Fibroblast of gingiva (primary cell): ENCODE measurements at regions not wholly inside any gene's neighbourhood (a gene's known extent, or its start where the extent isn't known, plus 50 kb on each side); places are given as distances from the start of the nearest gene placed in this dataset.
"Not testable (repeated sequence)": the region's sequence is repeated elsewhere in the genome, so short reads cannot be mapped to it uniquely, and the experiment has no call there.

Experiments
- DNase-seq: peaks from one replicate; pipeline ENCODE4 v3.0.0-alpha.2; 2011; ENCODE audit warnings: low read depth

GRCh38 chr16:73403291-73403690 lies 355.4 kb upstream of the ZFHX3 start:
- no peak for DNase-seq

GRCh38 chr16:73400951-73401350 lies 353.0 kb upstream of the ZFHX3 start:
- no peak for DNase-seq

GRCh38 chr16:73399997-73400396 lies 352.1 kb upstream of the ZFHX3 start:
- DNase-seq: no peak

DNA sequence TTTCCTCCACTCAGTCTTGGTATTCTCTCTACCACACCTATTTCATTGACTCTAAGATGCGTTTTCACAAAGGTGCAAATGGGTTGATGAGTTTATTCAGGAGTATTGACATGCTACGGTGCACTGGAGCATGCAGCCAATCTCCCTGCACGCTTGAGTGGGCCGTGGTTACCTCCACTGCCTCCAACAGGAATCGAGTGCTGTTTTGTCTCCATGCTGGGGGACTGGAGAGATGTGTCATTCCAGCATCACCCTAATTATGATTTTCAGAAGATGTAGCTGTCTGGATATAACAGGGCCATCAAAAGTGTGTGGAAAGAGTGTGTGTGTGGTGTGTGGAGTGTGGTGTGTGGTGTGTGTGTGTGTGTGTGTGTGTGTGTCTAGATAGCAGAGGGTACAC lies 351.6 kb upstream of the ZFHX3 start:
- no peak for DNase-seq

DNA sequence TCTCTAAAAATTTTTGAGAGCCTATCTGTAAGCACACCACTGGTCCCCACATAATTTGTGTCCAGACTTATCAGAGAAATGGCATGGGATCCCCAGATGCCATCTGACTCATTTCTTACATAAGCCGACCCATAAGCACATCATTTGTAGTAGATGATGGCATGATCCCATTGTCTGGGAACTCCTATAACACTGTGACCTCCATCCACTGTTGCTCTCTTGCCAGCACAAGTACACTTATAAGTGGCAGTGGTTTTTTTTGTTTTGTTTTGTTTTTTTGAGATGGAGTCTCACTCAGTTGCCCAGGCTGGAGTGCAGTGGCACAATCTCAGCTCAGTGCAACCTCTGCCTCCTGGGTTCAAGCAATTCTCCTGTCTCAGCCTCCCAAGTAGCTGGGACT lies 350.7 kb upstream of the ZFHX3 start:
- not testable (repeated sequence) for DNase-seq

GRCh38 chr16:73396556-73396955 lies 348.6 kb upstream of the ZFHX3 start:
- no peak for DNase-seq

- no peak for DNase-seq
Measured at GRCh38 chr16:73390936-73391335, 343.0 kb upstream of the ZFHX3 start.

GRCh38 chr16:73390491-73390890 lies 342.6 kb upstream of the ZFHX3 start:
- no peak for DNase-seq

DNA sequence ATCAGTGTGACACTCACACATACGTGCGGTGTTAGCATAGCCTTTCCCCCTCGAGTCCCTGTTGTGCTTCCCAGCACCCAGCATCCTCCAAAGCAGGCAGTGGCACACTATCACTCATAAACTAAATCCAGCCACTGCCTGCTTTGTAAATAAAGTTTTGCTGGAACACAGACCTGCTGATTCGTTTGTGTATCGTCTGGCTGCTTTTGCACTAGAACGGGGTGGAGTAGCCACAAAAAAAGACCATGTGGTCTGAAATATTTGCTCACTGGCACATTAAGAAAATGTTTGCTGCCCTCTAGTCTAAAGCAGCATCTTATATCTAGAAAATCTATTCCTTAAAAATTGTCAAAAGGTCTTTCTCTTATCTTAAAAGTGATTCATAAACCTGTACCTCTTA lies 341.2 kb upstream of the ZFHX3 start:
- DNase-seq: no peak

DNA sequence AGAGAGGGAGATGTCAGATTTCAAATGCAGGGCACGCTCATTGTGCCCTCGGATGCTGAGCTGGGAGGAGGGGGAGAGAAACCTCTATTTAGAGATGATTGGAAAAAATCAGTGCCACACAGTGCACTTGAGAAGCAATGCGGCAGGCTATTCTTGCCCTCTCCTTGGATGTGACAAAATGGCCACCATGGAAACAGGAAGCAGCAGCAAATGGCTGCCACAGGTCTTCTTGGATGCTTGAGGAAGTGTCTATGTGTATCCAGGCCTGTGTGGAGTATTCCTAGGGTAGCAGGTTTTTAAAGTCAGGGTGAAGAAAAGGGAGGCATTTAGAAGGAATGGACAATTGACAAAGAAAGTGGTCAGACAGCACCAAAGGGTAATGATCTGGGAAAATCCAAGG lies 340.1 kb upstream of the ZFHX3 start:
- DNase-seq: no peak

DNA sequence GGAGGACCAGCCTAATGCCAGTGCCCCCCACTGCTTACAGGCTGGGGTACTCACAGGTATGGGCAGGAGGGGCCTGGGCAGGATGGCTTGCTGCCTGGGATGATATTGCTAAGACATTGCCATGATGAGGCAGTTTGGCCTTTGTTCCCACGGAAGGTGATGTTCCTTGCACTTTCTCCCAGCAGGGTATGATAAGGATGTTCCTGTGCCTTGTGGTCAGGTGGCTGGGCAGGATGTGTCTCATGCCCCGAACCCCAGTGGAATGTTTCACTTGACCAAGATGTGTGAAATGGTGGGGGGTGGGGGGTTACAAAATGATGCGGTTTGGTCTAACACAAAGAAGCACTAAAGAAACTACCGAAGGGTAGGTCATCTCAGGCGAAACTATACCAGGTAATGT lies 337.8 kb upstream of the ZFHX3 start:
- DNase-seq: no peak

GRCh38 chr16:73384506-73385089 lies 336.7 kb upstream of the ZFHX3 start:
- no peak for DNase-seq

- DNase-seq: no peak
Measured at GRCh38 chr16:73383988-73384365, 336.0 kb upstream of the ZFHX3 start.

DNA sequence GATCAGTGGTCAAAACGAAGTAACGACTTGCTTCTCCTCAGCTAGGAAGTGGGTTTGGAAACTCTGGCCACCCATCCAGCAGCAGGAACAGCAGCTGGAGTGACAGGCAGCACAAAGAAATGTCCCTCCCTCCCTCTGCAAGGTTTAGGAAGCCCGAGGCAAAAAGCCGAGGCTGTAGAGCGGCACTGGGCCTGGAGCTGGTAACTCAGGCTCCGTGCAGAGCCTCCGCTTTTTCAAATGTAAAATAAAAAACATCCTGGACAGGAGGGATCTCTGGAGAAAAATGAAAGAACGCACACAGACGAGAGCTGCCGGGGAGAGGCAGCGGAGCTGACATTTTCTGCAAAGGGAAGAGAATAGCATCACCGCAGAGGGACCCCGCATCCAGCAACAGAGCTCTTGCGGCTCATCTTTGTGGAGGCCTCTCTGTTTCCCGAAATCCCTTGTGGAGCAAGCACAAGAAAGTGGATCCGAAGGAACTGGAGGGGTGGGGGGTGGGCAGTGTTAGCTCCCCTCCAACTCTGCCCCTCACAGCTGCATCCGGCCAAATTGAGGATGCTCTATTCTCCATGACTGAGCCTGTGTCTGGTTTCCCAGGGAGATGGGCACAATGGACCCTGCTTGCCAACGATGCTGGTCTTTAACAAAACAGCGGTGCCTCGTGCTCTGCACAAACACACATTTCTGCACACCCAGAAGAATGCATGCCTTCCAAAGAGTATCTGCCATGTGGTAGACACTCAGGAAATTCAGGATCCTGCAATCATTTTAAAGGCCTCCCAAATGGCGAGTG lies 335.5 kb upstream of the ZFHX3 start:
- no peak for DNase-seq

- no peak for DNase-seq
Measured at GRCh38 chr16:73378471-73378870, 330.5 kb upstream of the ZFHX3 start.

DNA sequence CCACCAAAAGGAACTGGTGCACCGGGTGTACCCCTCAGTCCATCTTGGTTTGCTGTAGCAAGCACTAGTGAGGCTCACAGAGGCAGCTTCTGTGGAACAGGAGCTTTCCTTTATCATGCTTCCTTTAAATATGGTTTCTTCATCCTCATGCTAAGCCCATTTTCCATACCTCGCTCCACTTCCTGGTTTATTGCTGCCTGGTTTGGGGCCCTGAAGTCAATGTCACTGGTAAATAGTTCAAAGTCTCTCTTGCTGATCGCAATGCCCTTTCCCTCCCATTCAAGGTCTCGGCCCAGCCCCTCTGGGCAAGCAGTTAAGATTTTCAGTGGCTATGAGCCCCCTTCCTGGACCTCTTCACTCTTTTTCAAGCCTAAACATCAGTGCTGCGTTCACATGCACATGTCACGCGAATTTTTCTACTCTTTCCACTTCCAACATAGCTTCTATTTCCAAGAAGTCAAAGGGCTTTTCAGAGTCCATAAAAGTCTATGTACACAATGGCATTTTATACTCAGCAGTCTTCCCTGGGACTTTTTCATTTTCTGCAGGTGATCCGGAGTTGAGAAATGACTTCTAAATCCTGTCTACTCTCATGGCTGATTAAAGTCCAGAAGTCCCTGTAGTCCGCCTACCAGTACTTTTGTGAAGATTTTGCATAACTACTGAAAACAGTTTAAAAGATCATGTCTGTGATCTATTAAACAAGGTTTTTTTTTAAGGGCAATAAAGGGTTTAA lies 323.8 kb upstream of the ZFHX3 start:
- DNase-seq: no peak

DNA sequence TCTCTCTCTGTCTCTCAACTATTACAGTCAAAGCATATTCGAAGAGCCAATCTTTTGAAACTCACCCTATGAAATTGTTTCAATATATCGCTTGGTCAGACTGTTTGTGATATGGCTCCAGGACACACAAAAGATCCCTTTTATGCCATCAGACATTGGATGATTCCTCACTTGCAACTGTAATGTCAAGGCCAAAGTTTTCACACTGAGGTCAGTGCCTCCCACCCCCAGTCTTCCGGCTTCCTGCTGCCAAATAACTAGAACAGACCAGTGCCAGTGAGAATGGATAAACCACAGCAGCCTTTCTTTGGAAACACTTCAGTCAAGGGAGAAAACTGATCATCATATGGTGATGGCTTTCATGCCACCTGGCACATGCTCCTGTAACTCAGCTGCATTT lies 321.9 kb upstream of the ZFHX3 start:
- DNase-seq: no peak

DNA sequence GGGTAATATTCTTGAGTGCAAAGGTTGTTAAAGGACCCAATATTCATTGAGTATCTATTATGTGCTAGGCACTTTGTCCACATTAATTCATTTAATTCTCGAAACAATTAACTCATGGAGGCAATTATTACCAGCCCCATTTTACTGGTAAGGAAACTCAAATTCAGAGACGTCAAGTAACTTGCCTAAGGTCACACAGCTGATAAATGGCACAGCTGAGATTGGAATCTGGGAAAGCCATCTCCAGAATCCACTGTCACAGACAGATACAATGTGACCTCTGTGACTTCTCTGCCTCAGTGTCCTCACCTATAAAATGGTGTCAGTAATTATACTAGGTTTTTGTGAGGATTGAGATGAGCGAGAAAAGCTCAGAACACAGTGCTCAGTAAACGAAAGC lies 320.8 kb upstream of the ZFHX3 start:
- DNase-seq: no peak

DNA sequence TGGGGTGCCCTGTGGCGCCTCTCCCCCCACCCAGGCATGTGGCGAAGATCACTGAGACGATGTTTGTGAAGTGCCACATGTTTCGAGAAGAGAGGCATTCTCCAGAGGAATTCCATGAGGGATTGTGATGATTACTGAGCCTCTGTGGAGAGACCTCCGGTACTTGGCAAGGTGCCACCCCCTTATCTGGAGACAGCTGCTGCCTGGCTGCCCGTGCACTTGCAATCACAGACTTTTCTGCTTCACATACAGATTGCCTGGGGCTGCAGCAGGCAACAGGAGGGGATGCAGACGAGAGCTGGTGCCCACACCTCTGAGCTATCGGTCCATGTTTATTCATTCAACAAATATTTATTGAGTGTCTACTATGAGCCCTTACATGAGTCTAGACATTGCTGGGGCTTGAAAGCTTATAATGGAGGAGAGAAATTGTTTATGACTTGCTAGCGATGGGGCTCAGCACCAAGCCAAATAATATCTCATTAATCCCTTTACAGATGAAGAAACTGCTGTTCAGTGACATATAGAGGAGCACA lies 317.2 kb upstream of the ZFHX3 start:
- DNase-seq: no peak

GRCh38 chr16:73364413-73364812 lies 316.5 kb upstream of the ZFHX3 start:
- DNase-seq: no peak

GRCh38 chr16:73361061-73361460 lies 313.1 kb upstream of the ZFHX3 start:
- DNase-seq: no peak

GRCh38 chr16:73356401-73357079 lies 308.6 kb upstream of the ZFHX3 start:
- no peak for DNase-seq

DNA sequence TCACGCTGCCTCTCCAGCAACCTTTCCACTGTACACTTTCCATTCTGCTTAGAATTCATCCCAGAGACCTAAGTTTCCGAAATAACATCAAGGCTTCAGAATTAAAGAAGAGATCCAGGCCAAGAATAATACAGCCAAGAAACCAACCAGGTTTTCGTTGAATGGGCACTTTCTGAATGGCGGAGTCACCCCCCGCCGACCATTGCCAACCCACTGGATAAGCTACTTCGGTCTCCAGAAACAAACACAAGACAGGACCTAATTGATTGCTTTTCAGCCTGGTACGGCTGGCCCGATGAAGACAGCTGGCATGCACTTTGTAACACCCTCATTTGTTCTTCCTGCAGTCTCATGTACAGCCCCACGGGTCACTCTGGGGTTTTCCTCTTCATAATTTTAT lies 308.1 kb upstream of the ZFHX3 start:
- no peak for DNase-seq
